ENCODE measurements at regions not wholly inside any gene's neighbourhood (a gene's known extent, or its start where the extent isn't known, plus 50 kb on each side); places are given as distances from the start of the nearest gene placed in this dataset.

GRCh38 chr7:119916501-119916900 is 356.5 kb upstream of the KCND2 start:
- Histone ChIP-seq H3K27me3 (ENCODE audit: insufficient read depth) (no peaks in the 10 kb centered on the region), H3K79me2 (replicated peaks; ENCODE audit: insufficient read depth) (no peaks in the 10 kb centered on the region), H3K27ac (ENCODE audit: low read depth) (no peak overlapping the region), H4K20me1 (replicated peaks; ENCODE audit: insufficient read depth) (no peaks in the 10 kb centered on the region), H3K4me3 (no peak overlapping the region), H3K4me2 (no peak overlapping the region), H3K9me2 (ENCODE audit: insufficient read depth) (0 out of 2 replicates have a peak, but pooled peaks cover 2% of the 10 kb centered on the region), H3F3A (replicated peaks; ENCODE audit: low read depth) (no peaks in the 10 kb centered on the region), H3K4me1 (ENCODE audit: insufficient read depth) (no peaks in the 10 kb centered on the region), H3K36me3 (ENCODE audit: insufficient read depth) (0 out of 2 replicates have a peak, but pooled peaks cover 3% of the 10 kb centered on the region), H2AFZ (no peak overlapping the region)
- Mint-ChIP-seq H3K4me3 (no peak overlapping the region), H3K4me1 (no peaks in the 10 kb centered on the region), H3K27ac (no peak overlapping the region), H3K27me3 (ENCODE audit: insufficient read depth, low read depth, poor library complexity) (peaks cover 5% of the 10 kb centered on the region), H3K36me3 (ENCODE audit: low read depth) (peaks cover 8% of the 10 kb centered on the region; the same call in 2 of the 3 replicates), H3K9me3 (peaks cover 15% of the 10 kb centered on the region; the same call in 2 of the 3 replicates)
- ATAC-seq, result no peak
- TF ChIP-seq CREB1 (CRISPR knock-in tag; IDR thresholded peaks at IDR 0.05; ENCODE audit: low read depth) (no peak), ZNF114 (CRISPR knock-in tag; IDR thresholded peaks at IDR 0.05) (no peak), EZH2 (IDR thresholded peaks at IDR 0.05; ENCODE audit: low read depth, unreplicated experiment) (no peak)
- no peak for DNase-seq (ENCODE audit: low spot score)

DNA sequence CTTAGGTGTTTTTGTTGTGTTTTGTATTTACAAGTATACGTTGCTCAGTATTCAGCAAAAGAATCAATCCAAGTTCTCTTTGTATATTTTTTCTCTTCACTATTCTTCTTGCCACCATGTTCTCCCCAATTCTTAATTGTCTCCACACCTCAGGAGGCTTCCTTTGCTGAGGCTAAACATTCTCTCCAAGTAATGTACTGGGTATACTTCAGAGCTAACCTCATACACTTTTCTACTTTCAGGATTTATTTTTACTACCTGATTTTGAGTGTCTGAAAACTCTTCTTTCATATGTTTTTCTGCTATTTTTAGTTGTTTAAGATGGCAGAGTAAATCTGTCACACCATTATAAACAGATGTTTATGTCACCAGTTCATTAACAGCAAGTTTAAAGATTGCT is 354.8 kb upstream of the KCND2 start:
- Histone ChIP-seq H3K79me2 (replicated peaks; ENCODE audit: insufficient read depth) (no peaks in the 10 kb centered on the region), H3K4me2 (no peak overlapping the region), H3F3A (replicated peaks; ENCODE audit: low read depth) (no peaks in the 10 kb centered on the region), H3K4me1 (ENCODE audit: insufficient read depth) (no peaks in the 10 kb centered on the region), H3K36me3 (ENCODE audit: insufficient read depth) (0 out of 2 replicates have a peak, but pooled peaks cover 3% of the 10 kb centered on the region), H2AFZ (no peak overlapping the region), H3K27ac (ENCODE audit: low read depth) (no peak overlapping the region), H3K27me3 (ENCODE audit: insufficient read depth) (no peaks in the 10 kb centered on the region), H3K9me2 (ENCODE audit: insufficient read depth) (0 out of 2 replicates have a peak, but pooled peaks cover 2% of the 10 kb centered on the region), H3K4me3 (no peak overlapping the region), H4K20me1 (replicated peaks; ENCODE audit: insufficient read depth) (no peaks in the 10 kb centered on the region)
- DNase-seq (ENCODE audit: low spot score) (no peak), ATAC-seq (no peak)
- H3K9me3 Mint-ChIP-seq, result peaks cover 15% of the 10 kb centered on the region; the same call in 2 of the 3 replicates
- H3K36me3 Mint-ChIP-seq (ENCODE audit: low read depth), result peaks cover 8% of the 10 kb centered on the region; the same call in 2 of the 3 replicates
- TF ChIP-seq POLR2AphosphoS5 (IDR thresholded peaks at IDR 0.05; ENCODE audit: low read depth) (no peak), EZH2 (IDR thresholded peaks at IDR 0.05; ENCODE audit: low read depth, unreplicated experiment) (no peak), REST (IDR thresholded peaks at IDR 0.05; ENCODE audit: unreplicated experiment) (no peak), NANOG (IDR thresholded peaks at IDR 0.05; ENCODE audit: borderline replicate concordance) (no peak), ZNF331 (CRISPR knock-in tag; IDR thresholded peaks at IDR 0.05; ENCODE audit: low read depth) (no peak)
- peaks cover 2% of the 10 kb centered on the region for H3K27me3 Mint-ChIP-seq (ENCODE audit: insufficient read depth, low read depth, poor library complexity)
- no peak overlapping the region for H3K4me3 Mint-ChIP-seq
- H3K27ac Mint-ChIP-seq, result no peak overlapping the region
- no peaks in the 10 kb centered on the region for H3K4me1 Mint-ChIP-seq

GRCh38 chr7:119919986-119920385 is 353.0 kb upstream of the KCND2 start:
- no peaks in the 10 kb centered on the region for H3K9me2 ChIP-seq (ENCODE audit: insufficient read depth)
- H3K79me2 ChIP-seq (replicated peaks; ENCODE audit: insufficient read depth), result no peaks in the 10 kb centered on the region
- Mint-ChIP-seq H3K27me3 (ENCODE audit: insufficient read depth, low read depth, poor library complexity) (no peaks in the 10 kb centered on the region), H3K36me3 (ENCODE audit: low read depth) (peaks cover 4% of the 10 kb centered on the region; the same call in 1 of the 3 replicates), H3K4me1 (no peaks in the 10 kb centered on the region), H3K27ac (no peak overlapping the region), H3K9me3 (0 out of 3 replicates have a peak, but pooled peaks cover 4% of the 10 kb centered on the region), H3K4me3 (no peak overlapping the region)
- no peak for ATAC-seq
- H3K27ac ChIP-seq (ENCODE audit: low read depth), result no peak overlapping the region
- H3K27me3 ChIP-seq (ENCODE audit: insufficient read depth), result no peaks in the 10 kb centered on the region
- no peaks in the 10 kb centered on the region for H3F3A ChIP-seq (replicated peaks; ENCODE audit: low read depth)
- H3K4me3 ChIP-seq, result no peak overlapping the region
- H2AFZ ChIP-seq, result no peak overlapping the region; the same call in 1 of the 2 replicates
- no peaks in the 10 kb centered on the region for H4K20me1 ChIP-seq (replicated peaks; ENCODE audit: insufficient read depth)
- H3K4me2 ChIP-seq, result no peak overlapping the region
- H3K36me3 ChIP-seq (ENCODE audit: insufficient read depth), result no peaks in the 10 kb centered on the region
- no peaks in the 10 kb centered on the region for H3K4me1 ChIP-seq (ENCODE audit: insufficient read depth)
- no peak for DNase-seq (ENCODE audit: low spot score)
- TF ChIP-seq NANOG (IDR thresholded peaks at IDR 0.05; ENCODE audit: borderline replicate concordance) (no peak), REST (IDR thresholded peaks at IDR 0.05; ENCODE audit: unreplicated experiment) (no peak)

All from GM23338 (cell line).